ENCODE measurements at regions not wholly inside any gene's neighbourhood (a gene's known extent, or its start where the extent isn't known, plus 50 kb on each side); places are given as distances from the start of the nearest gene placed in this dataset.

- TF ChIP-seq MAFK (IDR thresholded peaks at IDR 0.05; ENCODE audit: low read depth, low read length) = no peak
- no peak for TF ChIP-seq USF2 (IDR thresholded peaks at IDR 0.05; ENCODE audit: low read depth, low read length)
- TF ChIP-seq FOS (IDR thresholded peaks at IDR 0.05; ENCODE audit: low read depth, low read length) = no peak
- no peak for TF ChIP-seq RCOR1 (IDR thresholded peaks at IDR 0.05; ENCODE audit: insufficient replicate concordance, low read length)
- no peak for TF ChIP-seq MAZ (IDR thresholded peaks at IDR 0.05; ENCODE audit: borderline replicate concordance, low read depth, low read length)
- no peak for TF ChIP-seq CEBPB (IDR thresholded peaks at IDR 0.05; ENCODE audit: low read depth, low read length)
- no peak for TF ChIP-seq RAD21 (IDR thresholded peaks at IDR 0.05; ENCODE audit: low read length)
- no peak for TF ChIP-seq CTCF (conservative IDR thresholded peaks at IDR 0.05; ENCODE audit: low read depth, low read length)
- no peak for TF ChIP-seq ELK1 (IDR thresholded peaks at IDR 0.05; ENCODE audit: borderline replicate concordance, low read depth, low read length)
- no peak for TF ChIP-seq SMC3 (IDR thresholded peaks at IDR 0.05; ENCODE audit: low read depth, low read length)
- no peak for TF ChIP-seq MXI1 (IDR thresholded peaks at IDR 0.05; ENCODE audit: borderline replicate concordance, low read depth, low read length)
- TF ChIP-seq RFX5 (IDR thresholded peaks at IDR 0.05; ENCODE audit: low read depth, low read length) = no peak
- no peak for TF ChIP-seq BHLHE40 (IDR thresholded peaks at IDR 0.05; ENCODE audit: low read depth, low read length)
- no peak for TF ChIP-seq POLR2A (IDR thresholded peaks at IDR 0.05; ENCODE audit: low read depth, low read length)
- H3K14ac ChIP-seq (replicated peaks; ENCODE audit: low read depth, low read length) = no peak overlapping the region
- no peak overlapping the region for H3K4me3 ChIP-seq (ENCODE audit: insufficient read depth, low read depth, low read length)
- ATAC-seq (ENCODE audit: low read depth) = no peak
- no peaks in the 10 kb centered on the region for H3K27me3 ChIP-seq (ENCODE audit: control insufficient read depth, insufficient read depth, low read length)
- no peak overlapping the region for H2BK5ac ChIP-seq (ENCODE audit: low read depth, low read length, poor library complexity, severe bottlenecking)
- ChIA-PET CTCF (no interaction called here), POLR2A (ENCODE audit: unreplicated experiment) (no interaction called here)
- H2BK20ac ChIP-seq (ENCODE audit: low read depth, low read length) = no peak overlapping the region
- H4K91ac ChIP-seq (ENCODE audit: insufficient read depth, low read depth, low read length) = no peak overlapping the region
- H3K27ac ChIP-seq (ENCODE audit: insufficient read depth, low read length) = no peak overlapping the region
- H2BK15ac ChIP-seq (ENCODE audit: low read depth, low read length) = no peak overlapping the region
- no peak for DNase-seq
- no peak overlapping the region for H2AFZ ChIP-seq (replicated peaks; ENCODE audit: low read length, poor library complexity)
- no peaks in the 10 kb centered on the region for H3K36me3 ChIP-seq (ENCODE audit: control insufficient read depth, insufficient read depth, low read length)
- H3K18ac ChIP-seq (ENCODE audit: low read depth, low read length) = no peak overlapping the region
- H3K23ac ChIP-seq (ENCODE audit: low read depth, low read length) = no peak overlapping the region
- H3K9me3 ChIP-seq (ENCODE audit: control insufficient read depth, insufficient read depth, low read length) = no peaks in the 10 kb centered on the region
- H3K9me1 ChIP-seq (ENCODE audit: insufficient read depth, low read length) = no peaks in the 10 kb centered on the region
- no peak overlapping the region for H2BK120ac ChIP-seq (ENCODE audit: low read depth, low read length)
- BruUV-seq (replicated peaks) = no TSS peak
- no peak overlapping the region for H2AK9ac ChIP-seq (replicated peaks; ENCODE audit: low read depth, low read length, poor library complexity)
- no peaks in the 10 kb centered on the region for H3K4me1 ChIP-seq (ENCODE audit: control insufficient read depth, insufficient read depth, low read length)
- dilution Hi-C loops (cut with HindIII; ENCODE audit: low sequenced_read_pairs, unreplicated experiment) (no loop called here), intact Hi-C loops (cut with micrococcal nuclease) (no loop called here), in situ Hi-C loops (cut with MboI; ENCODE audit: low sequenced_read_pairs) (loop anchor here (25.0 kb wide), 1 partner anchor 93 kb away; no protein-coding TSS in a partner anchor)
- H4K5ac ChIP-seq (ENCODE audit: low read depth, low read length) = no peak overlapping the region
- H3K4me2 ChIP-seq (ENCODE audit: low read depth, low read length) = no peak overlapping the region
- H3K9ac ChIP-seq (ENCODE audit: low read depth, low read length) = no peak overlapping the region
- H4K8ac ChIP-seq (ENCODE audit: low read depth in 2 of 2, low read length in 2 of 2) = no peak overlapping the region
- no peak overlapping the region for H3K4ac ChIP-seq (ENCODE audit: low read depth, low read length)
- no peaks in the 10 kb centered on the region for H4K20me1 ChIP-seq (ENCODE audit: insufficient read depth, low read length)
- no peaks in the 10 kb centered on the region for H3K79me1 ChIP-seq (ENCODE audit: low read depth in 1 of 2, low read length in 2 of 2)
- H2AK5ac ChIP-seq (ENCODE audit: low read depth, low read length) = no peak overlapping the region
- no peak overlapping the region for H3K56ac ChIP-seq (ENCODE audit: extremely low read depth, insufficient read depth, low read length)
These were observed 581.8 kb upstream of the C9orf72 start for GRCh38 chr9:28155067-28155466.
